ENCODE measurements at regions not wholly inside any gene's neighbourhood (a gene's known extent, or its start where the extent isn't known, plus 50 kb on each side); places are given as distances from the start of the nearest gene placed in this dataset.
A peak's percentile ranks its signal among the peaks of the same experiment; 100 is the strongest.

GRCh38 chr4:63106600-63106999, 1302.7 kb downstream of the TECRL start:
- H2AFZ ChIP-seq (ENCODE audit: low read length): no peak overlapping the region
- H3K27ac ChIP-seq (ENCODE audit: extremely low read length, insufficient read depth, low read length): no peak overlapping the region
- H3K4me1 ChIP-seq (ENCODE audit: insufficient read depth, low read length): no peaks in the 10 kb centered on the region
- in situ Hi-C loops (cut with HindIII; ENCODE audit: extremely low pct_ligation_motif_present, low pct_unique_long_range_greater_than_20kb) (no loop called here), intact Hi-C loops (cut with micrococcal nuclease; ENCODE audit: unreplicated experiment) (no loop called here)
- peaks cover 36% of the 10 kb centered on the region for H3K9me3 ChIP-seq (ENCODE audit: low read length)
- no peaks in the 10 kb centered on the region for H3K79me2 ChIP-seq (ENCODE audit: insufficient read depth, low read length)
- WGBS (ENCODE audit: low lambda C conversion rate): 0% methylated on average over 3 of the region's 3 CpGs
- no peak for FAIRE-seq
- DNase-seq (ENCODE audit: low spot score): no peak
- TF ChIP-seq MAFK (conservative IDR thresholded peaks at IDR 0.05 in 1 of 2, IDR thresholded peaks at IDR 0.05 in 1 of 2; ENCODE audit: low read length in 2 of 2): peak; percentile 91 to 95
- peak; percentile 96 for TF ChIP-seq MAFF (IDR thresholded peaks at IDR 0.05; ENCODE audit: low read depth, low read length)
- no peak for TF ChIP-seq THYN1 (CRISPR knock-in tag; IDR thresholded peaks at IDR 0.05; ENCODE audit: borderline replicate concordance, low read depth)
- no peak overlapping the region for H3K4me3 ChIP-seq (replicated peaks in 1 of 3; ENCODE audit: insufficient read depth in 1 of 3, low read depth in 2 of 3, low read length in 3 of 3)
- no peak for ATAC-seq
- ChIA-PET CTCF (ENCODE audit: low intra/inter-chr PET ratio, low total read pairs) (no interaction called here), POLR2A (no interaction called here)
- no peaks in the 10 kb centered on the region for H4K20me1 ChIP-seq (ENCODE audit: insufficient read depth, low read length)
- no peaks in the 10 kb centered on the region for H3K36me3 ChIP-seq (replicated peaks in 1 of 2; ENCODE audit: control insufficient read depth in 1 of 2, insufficient read depth in 2 of 2, low read length in 2 of 2)
- H3K9ac ChIP-seq (ENCODE audit: insufficient read depth, low read depth, low read length): no peak overlapping the region
- H3K4me2 ChIP-seq (ENCODE audit: low read depth, low read length): no peak overlapping the region
- no peaks in the 10 kb centered on the region for H3K27me3 ChIP-seq (ENCODE audit: control insufficient read depth in 1 of 2, insufficient read depth in 2 of 2, low read length in 2 of 2)
- no TSS peak for BruUV-seq (replicated peaks)

GRCh38 chr4:63105839-63106238, 1303.4 kb downstream of the TECRL start:
- no peak for DNase-seq (ENCODE audit: low spot score)
- intact Hi-C loops (cut with micrococcal nuclease; ENCODE audit: unreplicated experiment) (no loop called here), in situ Hi-C loops (cut with HindIII; ENCODE audit: extremely low pct_ligation_motif_present, low pct_unique_long_range_greater_than_20kb) (no loop called here)
- Histone ChIP-seq H3K79me2 (ENCODE audit: insufficient read depth, low read length) (no peaks in the 10 kb centered on the region), H3K9me3 (ENCODE audit: low read length) (peaks cover 36% of the 10 kb centered on the region), H3K4me3 (replicated peaks in 1 of 3; ENCODE audit: insufficient read depth in 1 of 3, low read depth in 2 of 3, low read length in 3 of 3) (no peak overlapping the region), H3K4me2 (ENCODE audit: low read depth, low read length) (no peak overlapping the region), H2AFZ (ENCODE audit: low read length) (no peak overlapping the region), H4K20me1 (ENCODE audit: insufficient read depth, low read length) (no peaks in the 10 kb centered on the region), H3K27me3 (ENCODE audit: control insufficient read depth in 1 of 2, insufficient read depth in 2 of 2, low read length in 2 of 2) (no peaks in the 10 kb centered on the region), H3K9ac (ENCODE audit: insufficient read depth, low read depth, low read length) (no peak overlapping the region), H3K36me3 (replicated peaks in 1 of 2; ENCODE audit: control insufficient read depth in 1 of 2, insufficient read depth in 2 of 2, low read length in 2 of 2) (no peaks in the 10 kb centered on the region), H3K4me1 (ENCODE audit: insufficient read depth, low read length) (no peaks in the 10 kb centered on the region), H3K27ac (ENCODE audit: extremely low read length, insufficient read depth, low read length) (no peak overlapping the region)
- ChIA-PET CTCF (ENCODE audit: low intra/inter-chr PET ratio, low total read pairs) (no interaction called here), POLR2A (no interaction called here)
- ATAC-seq: no peak
- BruUV-seq (replicated peaks): no TSS peak
- FAIRE-seq: no peak
- TF ChIP-seq TAF1 (CRISPR knock-in tag; IDR thresholded peaks at IDR 0.05): no peak
- no peak for TF ChIP-seq CREB1 (IDR thresholded peaks at IDR 0.05)
- TF ChIP-seq CREB1 (CRISPR knock-in tag; IDR thresholded peaks at IDR 0.05): no peak
- no peak for TF ChIP-seq NR3C1 (CRISPR knock-in tag; IDR thresholded peaks at IDR 0.05)
- no peak for TF ChIP-seq ZFP37 (CRISPR knock-in tag; IDR thresholded peaks at IDR 0.05; ENCODE audit: borderline replicate concordance)
- no peak for TF ChIP-seq FOXO4 (CRISPR knock-in tag; conservative IDR thresholded peaks at IDR 0.05)
- TF ChIP-seq ZMYM2 (CRISPR knock-in tag; IDR thresholded peaks at IDR 0.05): no peak
- no peak for TF ChIP-seq TIGD3 (CRISPR knock-in tag; IDR thresholded peaks at IDR 0.05; ENCODE audit: borderline replicate concordance)
- no peak for TF ChIP-seq ZNF788 (CRISPR knock-in tag; IDR thresholded peaks at IDR 0.05; ENCODE audit: borderline replicate concordance)
- no peak for TF ChIP-seq NR2F2 (IDR thresholded peaks at IDR 0.05; ENCODE audit: borderline replicate concordance, low read depth)
- TF ChIP-seq POGZ (CRISPR knock-in tag; IDR thresholded peaks at IDR 0.05): no peak

All from HepG2 (cell line).